GM21619 (cell line): ENCODE measurements at regions not wholly inside any gene's neighbourhood (a gene's known extent, or its start where the extent isn't known, plus 50 kb on each side); places are given as distances from the start of the nearest gene placed in this dataset.
"Not testable (repeated sequence)": the region's sequence is repeated elsewhere in the genome, so short reads cannot be mapped to it uniquely, and the experiment has no call there.

Experiments used
- ATAC-seq: cut with Tn5 transposase; IDR thresholded peaks from one replicate; pipeline ENCODE4 v1.9.1; 2021; ENCODE audit not compliant: unreplicated experiment

- no peak for ATAC-seq
These were observed 51.7 kb upstream of the MYO10 start for GRCh38 chr5:16987776-16988175.

- not testable (repeated sequence) for ATAC-seq
These were observed 54.9 kb upstream of the MYO10 start for GRCh38 chr5:16990817-16991520.

GRCh38 chr5:16992006-16992405 is 55.9 kb upstream of the MYO10 start:
- ATAC-seq, result no peak

- peak; percentile 61 for ATAC-seq
These were observed 56.4 kb upstream of the MYO10 start for GRCh38 chr5:16992444-16992843.

- ATAC-seq, result no peak
These were observed 58.5 kb upstream of the MYO10 start for GRCh38 chr5:16994565-16994964.

GRCh38 chr5:16995372-16995771 is 59.3 kb upstream of the MYO10 start:
- ATAC-seq, result no peak

- no peak for ATAC-seq
These were observed 64.3 kb upstream of the MYO10 start for GRCh38 chr5:17000291-17000939.

- no peak for ATAC-seq
These were observed 65.3 kb upstream of the MYO10 start for GRCh38 chr5:17001428-17001827.

GRCh38 chr5:17004441-17005106 is 68.5 kb upstream of the MYO10 start:
- no peak for ATAC-seq

GRCh38 chr5:17005107-17005828 is 69.2 kb upstream of the MYO10 start:
- no peak for ATAC-seq

GRCh38 chr5:17012289-17012688 is 76.2 kb upstream of the MYO10 start:
- ATAC-seq, result no peak

- no peak for ATAC-seq
These were observed 78.6 kb upstream of the MYO10 start for GRCh38 chr5:17014686-17015085.

- ATAC-seq, result no peak
These were observed 82.8 kb upstream of the MYO10 start for GRCh38 chr5:17018871-17019270.

- no peak for ATAC-seq
These were observed 83.2 kb upstream of the MYO10 start for GRCh38 chr5:17019324-17019723.

- ATAC-seq, result no peak
These were observed 84.9 kb upstream of the MYO10 start for GRCh38 chr5:17020678-17021601.

- no peak for ATAC-seq
These were observed 85.5 kb upstream of the MYO10 start for GRCh38 chr5:17021602-17021932.

GRCh38 chr5:17022296-17022695 is 86.2 kb upstream of the MYO10 start:
- ATAC-seq, result no peak

- ATAC-seq, result no peak
These were observed 88.6 kb upstream of the MYO10 start for GRCh38 chr5:17024686-17025180.

- not testable (repeated sequence) for ATAC-seq
These were observed 95.7 kb upstream of the MYO10 start for GRCh38 chr5:17031659-17032277.
